Stimulated activated naive B cell treated with anti-CD40 and anti-IgM and Interleukin-4, amounts not matched to agents 10 μg/mL and 1 μg/mL and 100 μg/mL, for 72 hours (primary cell): ENCODE measurements at regions not wholly inside any gene's neighbourhood (a gene's known extent, or its start where the extent isn't known, plus 50 kb on each side); places are given as distances from the start of the nearest gene placed in this dataset.
"Not testable (repeated sequence)": the region's sequence is repeated elsewhere in the genome, so short reads cannot be mapped to it uniquely, and the experiment has no call there.

Experiments used
- ATAC-seq, 2 donors: fragments of 150-1000 bp; cut with Tn5 transposase; replicated peaks; 2 replicates each; pipeline ENCODE4 v1.10.0; 2021; ENCODE audit warnings: moderate library complexity in 1 of 2
- DNase-seq: peaks from one replicate; pipeline ENCODE4 v3.0.0; 2021
- H3K27ac Mint-ChIP-seq: one replicate; pipeline ENCODE4 v1.8.0; 2022; ENCODE audit warnings: mild to moderate bottlenecking, mixed read lengths
- H3K27me3 Mint-ChIP-seq, 2 donors: one replicate each; pipeline ENCODE4 v1.8.0; 2022; ENCODE audit warnings: mixed read lengths in 2 of 2
- H3K36me3 Mint-ChIP-seq, 2 donors: one replicate each; pipeline ENCODE4 v1.8.0; 2022; ENCODE audit warnings: mixed read lengths in 2 of 2, mild to moderate bottlenecking in 1 of 2
- H3K4me1 Mint-ChIP-seq, 2 donors: one replicate each; pipeline ENCODE4 v1.8.0; 2022; ENCODE audit warnings: mixed read lengths in 2 of 2, mild to moderate bottlenecking in 1 of 2
- H3K4me3 Mint-ChIP-seq, 2 donors: one replicate each; pipeline ENCODE4 v1.8.0; 2022; ENCODE audit warnings: mild to moderate bottlenecking in 2 of 2, mixed read lengths in 2 of 2, moderate library complexity in 1 of 2
- H3K9me3 Mint-ChIP-seq, 2 donors: one replicate each; pipeline ENCODE4 v1.8.0; 2022; ENCODE audit warnings: mixed read lengths in 2 of 2, mild to moderate bottlenecking in 1 of 2

GRCh38 chr11:129751511-129751910 lies 64.1 kb upstream of the TMEM45B start:
- no peak for ATAC-seq
- no peaks in the 10 kb centered on the region for H3K36me3 Mint-ChIP-seq
- H3K27ac Mint-ChIP-seq = no peak overlapping the region
- H3K9me3 Mint-ChIP-seq = peaks cover 0 to 12% of the 10 kb centered on the region in 2 donors
- H3K4me1 Mint-ChIP-seq = peaks cover 0 to 3% of the 10 kb centered on the region in 2 donors
- no peak for DNase-seq
- peaks cover 37 to 66% of the 10 kb centered on the region in 2 donors for H3K27me3 Mint-ChIP-seq
- H3K4me3 Mint-ChIP-seq = no peak overlapping the region

- peaks cover 30 to 40% of the 10 kb centered on the region in 2 donors for H3K27me3 Mint-ChIP-seq
- not testable (repeated sequence) for H3K4me3 Mint-ChIP-seq, ATAC-seq, H3K4me1 Mint-ChIP-seq, H3K36me3 Mint-ChIP-seq, H3K27ac Mint-ChIP-seq, DNase-seq
- peaks cover 8 to 13% of the 10 kb centered on the region in 2 donors for H3K9me3 Mint-ChIP-seq
Observed at GRCh38 chr11:129763569-129763968, 52.1 kb upstream of the TMEM45B start.

- not testable (repeated sequence) for DNase-seq, ATAC-seq, H3K4me1 Mint-ChIP-seq, H3K36me3 Mint-ChIP-seq, H3K4me3 Mint-ChIP-seq, H3K27ac Mint-ChIP-seq
- Mint-ChIP-seq H3K27me3 (peaks cover 30 to 40% of the 10 kb centered on the region in 2 donors), H3K9me3 (peaks cover 11 to 18% of the 10 kb centered on the region in 2 donors)
Observed at GRCh38 chr11:129764204-129764603, 51.4 kb upstream of the TMEM45B start.
